ENCODE measurements at regions not wholly inside any gene's neighbourhood (a gene's known extent, or its start where the extent isn't known, plus 50 kb on each side); places are given as distances from the start of the nearest gene placed in this dataset.

DNA sequence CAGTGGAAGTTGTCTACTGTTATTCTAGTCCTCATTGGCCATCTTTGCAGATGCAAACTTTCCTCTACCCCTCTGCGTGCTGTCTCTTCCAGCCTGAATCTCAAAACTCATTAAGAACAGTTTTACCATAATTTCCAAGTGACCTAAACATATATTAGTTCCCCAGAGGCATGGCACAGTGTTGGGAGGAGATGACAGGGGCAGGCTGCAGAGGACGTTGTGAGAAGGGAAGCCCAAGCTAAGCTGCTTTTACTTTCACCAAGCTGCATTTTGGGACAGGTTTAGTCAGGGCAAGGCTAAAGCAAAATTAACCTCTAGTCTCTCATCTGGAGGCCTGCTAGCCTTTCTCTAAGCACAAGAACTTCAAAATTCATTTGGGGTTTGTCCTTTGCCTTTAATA lies 318.6 kb upstream of the SATB1 start:
- TF ChIP-seq, protein P1, sequence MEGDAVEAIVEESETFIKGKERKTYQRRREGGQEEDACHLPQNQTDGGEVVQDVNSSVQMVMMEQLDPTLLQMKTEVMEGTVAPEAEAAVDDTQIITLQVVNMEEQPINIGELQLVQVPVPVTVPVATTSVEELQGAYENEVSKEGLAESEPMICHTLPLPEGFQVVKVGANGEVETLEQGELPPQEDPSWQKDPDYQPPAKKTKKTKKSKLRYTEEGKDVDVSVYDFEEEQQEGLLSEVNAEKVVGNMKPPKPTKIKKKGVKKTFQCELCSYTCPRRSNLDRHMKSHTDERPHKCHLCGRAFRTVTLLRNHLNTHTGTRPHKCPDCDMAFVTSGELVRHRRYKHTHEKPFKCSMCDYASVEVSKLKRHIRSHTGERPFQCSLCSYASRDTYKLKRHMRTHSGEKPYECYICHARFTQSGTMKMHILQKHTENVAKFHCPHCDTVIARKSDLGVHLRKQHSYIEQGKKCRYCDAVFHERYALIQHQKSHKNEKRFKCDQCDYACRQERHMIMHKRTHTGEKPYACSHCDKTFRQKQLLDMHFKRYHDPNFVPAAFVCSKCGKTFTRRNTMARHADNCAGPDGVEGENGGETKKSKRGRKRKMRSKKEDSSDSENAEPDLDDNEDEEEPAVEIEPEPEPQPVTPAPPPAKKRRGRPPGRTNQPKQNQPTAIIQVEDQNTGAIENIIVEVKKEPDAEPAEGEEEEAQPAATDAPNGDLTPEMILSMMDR (IDR thresholded peaks at IDR 0.05): no peak
- TF ChIP-seq POLR2AphosphoS5 (IDR thresholded peaks at IDR 0.05; ENCODE audit: insufficient read depth in 1 of 2, low read depth in 1 of 2): no peak

All from vagina (tissue), 2 donors.